ENCODE measurements at regions not wholly inside any gene's neighbourhood (a gene's known extent, or its start where the extent isn't known, plus 50 kb on each side); places are given as distances from the start of the nearest gene placed in this dataset.

DNA sequence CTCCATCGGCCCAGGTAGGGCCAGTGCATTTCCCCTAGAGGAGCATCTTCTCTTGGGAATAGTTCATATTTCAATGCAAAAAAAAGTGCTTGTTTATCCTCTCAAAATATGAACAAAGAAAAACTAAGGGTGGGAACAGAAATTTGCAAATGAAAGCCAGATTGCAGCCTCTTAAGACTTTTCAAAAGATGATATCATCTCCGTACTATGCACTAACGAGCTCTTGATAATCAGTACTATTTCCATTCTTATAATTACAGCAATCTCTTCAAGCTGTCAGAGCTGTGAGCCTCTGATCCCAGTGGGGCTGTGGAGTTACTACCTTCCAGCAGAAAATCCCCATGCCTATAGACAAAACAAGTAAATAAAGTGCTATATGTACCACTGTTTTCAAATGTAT is 77.1 kb downstream of the SOD2 start:
- no peaks in the 10 kb centered on the region for H3K79me2 ChIP-seq (ENCODE audit: insufficient read depth, low read length)
- TF ChIP-seq, protein P1, sequence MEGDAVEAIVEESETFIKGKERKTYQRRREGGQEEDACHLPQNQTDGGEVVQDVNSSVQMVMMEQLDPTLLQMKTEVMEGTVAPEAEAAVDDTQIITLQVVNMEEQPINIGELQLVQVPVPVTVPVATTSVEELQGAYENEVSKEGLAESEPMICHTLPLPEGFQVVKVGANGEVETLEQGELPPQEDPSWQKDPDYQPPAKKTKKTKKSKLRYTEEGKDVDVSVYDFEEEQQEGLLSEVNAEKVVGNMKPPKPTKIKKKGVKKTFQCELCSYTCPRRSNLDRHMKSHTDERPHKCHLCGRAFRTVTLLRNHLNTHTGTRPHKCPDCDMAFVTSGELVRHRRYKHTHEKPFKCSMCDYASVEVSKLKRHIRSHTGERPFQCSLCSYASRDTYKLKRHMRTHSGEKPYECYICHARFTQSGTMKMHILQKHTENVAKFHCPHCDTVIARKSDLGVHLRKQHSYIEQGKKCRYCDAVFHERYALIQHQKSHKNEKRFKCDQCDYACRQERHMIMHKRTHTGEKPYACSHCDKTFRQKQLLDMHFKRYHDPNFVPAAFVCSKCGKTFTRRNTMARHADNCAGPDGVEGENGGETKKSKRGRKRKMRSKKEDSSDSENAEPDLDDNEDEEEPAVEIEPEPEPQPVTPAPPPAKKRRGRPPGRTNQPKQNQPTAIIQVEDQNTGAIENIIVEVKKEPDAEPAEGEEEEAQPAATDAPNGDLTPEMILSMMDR (IDR thresholded peaks at IDR 0.05; ENCODE audit: insufficient read depth, low read length, poor library complexity, severe bottlenecking) = no peak
- TF ChIP-seq EZH2phosphoT487 (conservative IDR thresholded peaks at IDR 0.05; ENCODE audit: low read length) = no peak
- H3K27ac ChIP-seq (ENCODE audit: low read depth, low read length) = no peak overlapping the region
- no peaks in the 10 kb centered on the region for H3F3A ChIP-seq (ENCODE audit: insufficient read depth)
- H2AFZ ChIP-seq (ENCODE audit: low read depth, low read length, severe bottlenecking) = no peak overlapping the region
- no peak overlapping the region for H3K9ac ChIP-seq (ENCODE audit: low read length)
- no peaks in the 10 kb centered on the region for H4K20me1 ChIP-seq (ENCODE audit: low read depth, low read length)
- no peaks in the 10 kb centered on the region for H3K27me3 ChIP-seq (ENCODE audit: low read length)
- no peaks in the 10 kb centered on the region for H3K36me3 ChIP-seq (ENCODE audit: low read length)
- no peak overlapping the region for H3K4me3 ChIP-seq (ENCODE audit: insufficient read depth, low read length, poor library complexity, severe bottlenecking)
- peaks cover 11% of the 10 kb centered on the region; the same call in 1 of the 2 replicates for H3K9me3 ChIP-seq (ENCODE audit: insufficient read depth, low read length)
- H3K9me2 ChIP-seq (replicated peaks; ENCODE audit: insufficient read depth, low read length) = no peaks in the 10 kb centered on the region
- H3K4me2 ChIP-seq (ENCODE audit: low read depth, low read length, poor library complexity, severe bottlenecking) = no peak overlapping the region

DNA sequence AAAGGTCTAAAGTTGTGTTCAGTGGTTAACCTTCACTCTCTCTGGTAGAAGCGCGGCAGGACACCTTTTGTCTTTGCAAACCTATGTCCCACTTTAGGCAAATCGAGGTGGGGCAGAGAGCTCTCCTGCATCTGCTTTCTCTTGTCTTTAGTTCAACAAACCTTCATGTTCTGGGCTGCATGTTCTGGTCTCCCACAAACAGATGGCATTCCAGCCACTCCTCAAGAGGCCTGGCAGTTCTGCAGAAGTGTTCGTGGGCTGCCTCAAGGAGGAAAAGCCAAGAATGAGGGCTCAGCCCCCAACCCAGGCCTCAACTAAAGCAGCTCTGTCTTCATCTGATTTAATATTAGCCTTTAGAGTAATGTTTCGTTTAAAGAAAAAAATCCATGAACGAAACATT is 82.2 kb downstream of the SOD2 start:
- Histone ChIP-seq H2AFZ (ENCODE audit: low read depth, low read length, severe bottlenecking) (no peak overlapping the region), H3K79me2 (ENCODE audit: insufficient read depth, low read length) (no peaks in the 10 kb centered on the region), H3F3A (ENCODE audit: insufficient read depth) (no peaks in the 10 kb centered on the region), H3K9me3 (ENCODE audit: insufficient read depth, low read length) (peaks cover 11% of the 10 kb centered on the region; the same call in 1 of the 2 replicates), H3K27ac (ENCODE audit: low read depth, low read length) (no peak overlapping the region), H3K9ac (ENCODE audit: low read length) (no peak overlapping the region), H3K9me2 (replicated peaks; ENCODE audit: insufficient read depth, low read length) (no peaks in the 10 kb centered on the region), H3K36me3 (ENCODE audit: low read length) (no peaks in the 10 kb centered on the region), H3K4me2 (ENCODE audit: low read depth, low read length, poor library complexity, severe bottlenecking) (no peak overlapping the region), H3K4me3 (ENCODE audit: insufficient read depth, low read length, poor library complexity, severe bottlenecking) (no peak overlapping the region), H3K27me3 (ENCODE audit: low read length) (no peaks in the 10 kb centered on the region), H4K20me1 (ENCODE audit: low read depth, low read length) (no peaks in the 10 kb centered on the region)
- TF ChIP-seq, protein P1 (IDR thresholded peaks at IDR 0.05; ENCODE audit: insufficient read depth, low read length, poor library complexity, severe bottlenecking) = no peak
- no peak for TF ChIP-seq EZH2phosphoT487 (conservative IDR thresholded peaks at IDR 0.05; ENCODE audit: low read length)

DNA sequence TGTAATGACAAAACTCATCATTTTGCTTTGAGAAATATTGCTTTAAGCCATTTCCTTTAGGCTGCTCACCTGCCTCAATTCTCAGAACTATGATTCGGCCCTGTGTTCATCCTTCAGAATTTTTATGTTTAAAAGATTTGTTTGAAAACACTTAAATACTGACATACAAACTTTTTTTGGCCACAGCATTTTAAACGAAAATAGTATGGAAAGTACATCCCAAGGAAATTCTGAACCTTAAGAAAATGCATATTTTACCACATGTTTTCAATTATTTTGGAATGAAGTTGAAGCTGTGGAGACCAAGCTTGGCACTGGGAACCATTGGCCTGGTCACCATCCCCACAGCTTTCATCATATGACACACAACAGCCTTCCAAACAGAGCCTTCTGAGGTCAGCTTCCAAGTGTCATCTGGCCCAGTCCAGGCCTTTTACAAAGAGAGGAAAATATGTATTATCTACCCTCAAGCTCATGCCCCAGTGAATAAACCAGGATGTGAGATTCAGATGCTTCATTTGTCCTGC is 83.3 kb downstream of the SOD2 start:
- Histone ChIP-seq H3K36me3 (ENCODE audit: low read length) (no peaks in the 10 kb centered on the region), H3K9me2 (replicated peaks; ENCODE audit: insufficient read depth, low read length) (no peaks in the 10 kb centered on the region), H3K4me2 (ENCODE audit: low read depth, low read length, poor library complexity, severe bottlenecking) (no peak overlapping the region), H3K27ac (ENCODE audit: low read depth, low read length) (no peak overlapping the region), H3K27me3 (ENCODE audit: low read length) (no peaks in the 10 kb centered on the region), H2AFZ (ENCODE audit: low read depth, low read length, severe bottlenecking) (no peak overlapping the region), H3F3A (ENCODE audit: insufficient read depth) (no peaks in the 10 kb centered on the region), H3K79me2 (ENCODE audit: insufficient read depth, low read length) (no peaks in the 10 kb centered on the region), H3K9me3 (ENCODE audit: insufficient read depth, low read length) (peaks cover 6% of the 10 kb centered on the region; the same call in 1 of the 2 replicates), H3K9ac (ENCODE audit: low read length) (no peak overlapping the region), H3K4me3 (ENCODE audit: insufficient read depth, low read length, poor library complexity, severe bottlenecking) (no peak overlapping the region), H4K20me1 (ENCODE audit: low read depth, low read length) (no peaks in the 10 kb centered on the region)
- TF ChIP-seq, protein P1 (IDR thresholded peaks at IDR 0.05; ENCODE audit: insufficient read depth, low read length, poor library complexity, severe bottlenecking) = no peak
- no peak for TF ChIP-seq EZH2phosphoT487 (conservative IDR thresholded peaks at IDR 0.05; ENCODE audit: low read length)

All from SU-DHL-6 (cell line).